ENCODE measurements at regions not wholly inside any gene's neighbourhood (a gene's known extent, or its start where the extent isn't known, plus 50 kb on each side); places are given as distances from the start of the nearest gene placed in this dataset.
"Not testable (repeated sequence)": the region's sequence is repeated elsewhere in the genome, so short reads cannot be mapped to it uniquely, and the experiment has no call there.

DNA sequence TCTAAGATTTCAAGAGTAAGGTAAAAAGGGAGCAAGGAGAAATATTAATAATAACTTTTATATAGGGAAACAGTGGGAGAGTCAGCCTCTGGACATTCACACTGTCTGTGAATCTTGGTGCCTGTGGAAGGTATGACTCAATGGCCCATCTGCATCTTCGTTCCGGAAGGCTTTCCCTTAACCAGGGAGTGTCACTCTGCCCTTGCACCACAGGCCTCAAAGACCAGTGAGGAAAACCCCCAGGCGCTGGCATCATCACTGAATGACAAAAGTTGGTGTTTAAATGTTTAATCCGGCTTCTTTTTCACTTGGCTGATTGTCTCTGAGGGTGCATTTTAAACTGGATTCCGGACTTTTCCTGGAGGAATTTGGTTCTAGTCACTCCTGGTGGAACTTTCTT, 522.4 kb upstream of the TLE4 start:
- DNase-seq: no peak

DNA sequence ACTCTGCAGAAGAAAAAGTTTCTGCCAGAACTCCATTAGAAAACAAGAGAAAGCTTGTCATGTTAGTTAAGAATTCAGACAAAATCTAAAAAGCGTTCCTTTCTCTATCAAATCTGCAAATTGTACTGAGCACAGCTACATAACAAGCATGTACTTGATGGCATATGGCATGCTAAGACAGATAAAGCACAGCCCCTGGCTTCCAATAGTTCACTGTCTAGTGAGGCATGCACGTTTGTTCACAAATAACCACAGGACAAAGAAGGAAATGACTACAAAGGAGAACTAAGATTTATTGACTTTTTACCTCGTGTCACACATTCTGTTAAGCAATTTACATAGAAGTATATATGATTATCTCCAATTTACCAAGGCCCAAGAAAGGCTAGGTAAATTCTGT, 518.2 kb upstream of the TLE4 start:
- no peak for DNase-seq

DNA sequence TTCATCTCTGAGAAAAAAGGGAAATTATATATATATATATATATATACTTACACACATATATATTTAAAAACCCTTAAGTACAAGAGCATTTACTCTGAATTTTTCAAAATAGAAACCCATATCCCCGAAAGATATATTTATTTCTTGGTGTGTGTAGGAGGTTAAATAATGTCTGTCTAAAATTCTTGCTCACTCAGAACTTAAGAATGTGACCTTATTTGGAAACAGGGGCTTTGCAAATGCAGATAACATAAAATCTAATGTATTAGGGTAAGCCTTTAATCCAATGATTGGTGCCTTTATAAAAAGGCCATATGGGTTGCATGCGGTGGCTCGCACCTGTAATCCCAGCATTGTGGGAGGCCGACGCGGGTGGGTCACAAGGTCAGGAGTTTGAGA, 517.3 kb upstream of the TLE4 start:
- no peak for DNase-seq

DNA sequence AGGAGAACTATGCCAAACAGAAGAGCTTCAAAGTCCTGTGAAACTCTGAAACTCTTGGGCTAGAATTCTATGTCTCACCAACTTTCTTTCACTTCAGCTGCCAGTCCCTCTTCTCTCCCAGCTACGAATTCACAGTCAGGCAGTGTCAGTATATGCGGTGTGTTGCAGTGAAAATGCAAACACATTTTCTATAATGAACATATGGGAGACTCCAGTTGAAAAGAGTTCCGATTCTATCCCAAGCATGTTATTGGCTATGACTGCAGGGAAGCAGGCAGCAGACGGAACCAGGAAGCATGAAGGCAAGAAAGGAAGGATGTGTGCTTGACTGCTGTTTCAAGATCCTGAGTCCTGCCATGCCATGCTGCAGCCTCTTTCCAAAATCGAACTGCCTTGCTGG, 515.7 kb upstream of the TLE4 start:
- no peak for DNase-seq

DNA sequence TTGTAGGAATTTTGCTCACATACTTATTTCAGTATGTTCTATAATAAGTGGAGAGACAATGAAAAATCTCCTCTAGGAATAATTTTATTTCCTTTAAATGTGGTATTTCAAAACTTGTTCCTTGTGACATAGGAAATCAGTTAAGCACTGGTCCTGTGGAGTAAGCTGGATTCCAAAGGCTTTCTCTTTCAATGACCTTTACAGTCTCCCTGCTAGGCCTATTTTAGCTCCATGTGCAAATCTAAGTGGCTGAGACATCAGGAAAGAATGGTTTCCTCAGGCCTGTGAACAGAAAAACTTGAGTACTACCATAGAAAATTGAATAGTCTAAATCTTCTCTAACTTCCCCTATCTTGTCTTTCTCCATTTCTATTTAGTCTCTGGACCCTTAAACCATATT, 514.2 kb upstream of the TLE4 start:
- no peak for DNase-seq

DNA sequence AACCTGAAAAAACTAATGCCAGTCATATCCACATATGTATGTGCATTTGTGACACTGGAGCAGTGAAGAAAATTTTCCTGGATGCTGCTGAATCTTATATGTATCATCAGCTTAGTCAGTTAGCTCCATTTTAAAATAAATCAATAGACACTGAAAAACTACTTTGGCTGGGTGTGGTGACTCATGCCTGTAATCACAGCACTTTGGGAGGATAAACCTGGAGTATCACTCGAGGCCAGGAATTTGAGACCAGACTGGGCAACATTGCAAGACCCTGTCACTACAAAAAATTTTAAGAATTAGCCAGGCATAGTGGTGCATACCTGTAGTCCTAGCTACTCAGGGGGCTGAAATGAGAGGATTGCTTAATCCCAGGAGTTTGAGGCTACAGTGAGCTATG, 511.0 kb upstream of the TLE4 start:
- DNase-seq: no peak

DNA sequence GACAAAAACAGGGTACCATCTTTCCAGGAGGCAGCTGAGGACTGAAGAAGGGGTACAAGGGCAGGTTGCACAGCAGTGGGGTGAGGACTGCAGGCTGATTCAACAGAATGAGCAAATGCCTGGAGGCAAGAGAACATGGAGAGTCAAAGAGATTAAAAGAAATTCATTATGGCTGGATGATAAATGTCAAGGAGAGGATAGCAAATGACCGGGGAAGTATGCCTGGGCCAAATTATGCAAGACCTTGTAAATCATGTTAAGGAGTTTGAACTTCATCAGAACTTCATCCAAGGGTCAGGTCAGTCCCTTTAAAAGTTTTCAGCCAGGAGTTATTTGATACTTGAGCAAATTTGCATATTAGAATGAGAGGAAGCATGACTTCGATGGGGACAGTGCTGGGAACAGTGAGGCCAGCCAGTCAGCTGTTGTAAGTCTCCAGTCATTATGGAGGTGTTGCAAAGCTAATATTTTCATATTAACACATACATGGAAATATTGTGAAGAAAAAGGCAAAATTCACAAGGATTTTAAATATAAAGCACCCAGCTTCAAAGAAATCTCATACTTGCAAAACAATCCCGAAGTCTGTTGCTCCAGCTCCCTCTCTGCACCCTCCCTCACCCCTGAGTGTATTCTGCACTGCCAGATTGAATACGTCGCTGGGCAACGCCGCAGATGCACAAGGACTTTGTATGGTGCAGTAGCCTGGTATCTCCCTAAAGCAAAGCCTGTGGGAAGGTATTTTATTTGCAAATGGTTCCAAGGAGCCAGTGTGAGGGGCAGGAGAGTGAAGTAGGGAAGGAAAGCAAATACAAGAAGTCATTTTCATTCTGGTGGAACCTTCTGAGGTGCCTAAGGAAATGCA, 509.8 kb upstream of the TLE4 start:
- DNase-seq: no peak

GRCh38 chr9:79073201-79073600, 498.6 kb upstream of the TLE4 start:
- DNase-seq: no peak

DNA sequence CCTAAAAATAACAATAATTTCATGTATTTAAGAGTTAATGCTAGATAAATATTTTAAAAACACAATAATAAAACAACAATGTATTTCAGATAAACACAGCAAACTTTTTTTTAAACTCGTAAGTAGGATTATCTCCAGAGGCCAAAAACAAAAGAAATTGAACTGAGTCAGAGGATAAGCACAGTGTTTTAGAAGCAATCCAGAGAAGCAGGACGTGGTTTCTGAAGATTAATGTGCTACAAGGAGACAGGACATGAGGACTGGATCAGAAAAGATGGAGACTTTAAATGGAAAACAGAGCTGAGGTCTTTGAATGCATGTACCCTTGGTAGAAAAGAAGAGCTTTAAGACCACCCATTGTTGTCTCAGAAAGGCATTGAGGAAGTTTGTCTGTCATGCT, 491.2 kb upstream of the TLE4 start:
- no peak for DNase-seq

- DNase-seq: no peak
Observed at GRCh38 chr9:79083621-79084020, 488.1 kb upstream of the TLE4 start.

- no peak for DNase-seq
Observed at GRCh38 chr9:79087133-79087532, 484.6 kb upstream of the TLE4 start.

DNA sequence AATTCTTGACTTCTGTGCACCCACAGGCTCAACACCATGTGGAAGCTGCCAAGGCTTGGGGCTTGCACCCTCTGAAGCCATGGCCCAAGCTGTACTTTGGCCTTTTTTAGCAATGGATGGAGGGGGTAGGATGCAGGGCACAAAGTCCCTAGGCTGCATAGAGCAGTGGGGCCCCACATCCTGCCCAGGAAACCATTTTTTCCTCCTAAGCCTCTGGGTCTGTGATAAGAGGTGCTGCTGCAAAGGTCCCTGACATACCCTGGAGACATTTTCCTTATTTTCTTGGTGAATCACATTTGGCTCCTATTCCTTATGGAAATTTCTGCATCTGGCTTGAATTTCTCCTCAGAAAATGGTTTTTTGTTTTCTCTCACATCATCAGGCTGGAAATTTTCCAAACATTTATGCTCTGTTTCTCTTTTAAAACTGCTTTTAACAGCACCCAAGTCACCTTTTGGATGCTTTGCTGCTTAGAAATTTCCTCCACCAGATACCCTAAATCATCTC, 482.7 kb upstream of the TLE4 start:
- DNase-seq: no peak

- DNase-seq: not testable (repeated sequence)
Observed at GRCh38 chr9:79089851-79090250, 481.9 kb upstream of the TLE4 start.

GRCh38 chr9:79103257-79103656, 468.5 kb upstream of the TLE4 start:
- DNase-seq: not testable (repeated sequence)

DNA sequence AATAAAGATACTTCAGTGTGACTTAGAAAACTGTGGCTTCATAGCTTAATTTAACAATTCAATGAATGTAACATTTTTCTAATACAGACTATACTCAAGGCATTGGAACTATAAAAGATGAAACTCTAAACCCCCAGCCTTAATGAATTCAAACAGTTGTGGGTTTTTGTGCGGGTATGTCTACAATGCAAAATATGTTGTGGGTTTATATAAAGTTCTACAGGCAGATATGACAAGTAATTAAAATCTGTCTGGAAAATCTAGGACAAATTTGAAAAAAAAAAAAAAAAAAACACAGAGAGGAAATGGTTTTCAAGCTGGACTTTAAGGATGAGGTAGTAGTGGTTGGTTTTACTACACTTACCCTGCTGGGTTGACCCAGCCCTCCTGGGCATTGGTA, 467.5 kb upstream of the TLE4 start:
- no peak for DNase-seq

GRCh38 chr9:79104951-79105350, 466.8 kb upstream of the TLE4 start:
- no peak for DNase-seq

DNA sequence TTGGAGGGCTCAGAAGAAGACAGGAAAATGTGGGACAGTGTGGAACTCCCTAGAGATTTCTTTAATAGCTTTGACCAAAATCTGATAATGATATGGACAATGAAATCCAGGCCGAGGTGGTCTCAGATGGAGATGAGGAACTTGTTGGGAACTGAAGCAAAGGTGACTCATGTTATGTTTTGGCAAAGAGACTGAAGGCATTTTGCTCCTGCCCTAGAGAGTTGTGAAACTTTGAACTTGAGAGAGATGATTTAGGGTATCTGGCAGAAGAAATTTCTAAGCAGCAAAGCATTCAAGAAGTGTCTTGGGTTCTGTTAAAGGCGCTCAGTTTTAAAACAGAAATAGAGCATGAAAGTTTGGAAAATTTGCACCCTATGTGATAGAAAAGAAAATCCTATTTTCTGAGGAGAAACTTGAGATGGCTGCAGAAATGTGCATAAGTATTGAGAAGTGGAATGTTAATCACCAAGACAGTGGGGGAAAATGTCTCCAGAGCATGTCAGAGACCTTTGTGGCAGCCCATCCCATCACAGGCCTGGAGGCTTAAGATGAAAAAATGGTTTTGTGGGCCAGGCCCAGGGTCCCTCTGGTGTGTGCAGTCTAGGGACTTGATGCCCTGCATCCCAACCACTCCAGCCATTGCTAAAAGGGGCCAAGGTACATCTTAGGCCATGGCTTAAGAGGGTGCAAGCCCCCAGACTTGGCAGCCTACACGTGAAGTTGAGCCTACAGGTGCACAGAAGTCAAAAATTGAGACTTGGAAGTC, 463.7 kb upstream of the TLE4 start:
- no peak for DNase-seq

DNA sequence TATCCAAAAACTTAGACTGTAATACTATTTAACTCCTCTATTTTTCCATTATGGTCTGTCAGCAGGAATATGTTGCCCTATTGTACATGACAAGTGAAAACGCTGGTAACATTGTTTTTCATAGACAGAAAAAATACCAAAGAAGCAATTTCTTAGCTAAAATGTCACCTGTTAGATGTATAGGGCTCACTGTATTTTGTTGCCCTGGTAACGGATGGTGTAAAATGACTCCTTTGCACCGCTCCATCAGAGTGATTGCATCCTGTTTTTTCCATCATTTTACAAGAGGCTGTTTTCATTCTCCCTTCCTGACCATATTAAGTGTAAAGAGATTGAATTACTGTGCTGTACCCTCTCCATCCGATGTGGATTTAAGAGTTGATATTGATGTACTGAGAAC, 460.1 kb upstream of the TLE4 start:
- no peak for DNase-seq

DNA sequence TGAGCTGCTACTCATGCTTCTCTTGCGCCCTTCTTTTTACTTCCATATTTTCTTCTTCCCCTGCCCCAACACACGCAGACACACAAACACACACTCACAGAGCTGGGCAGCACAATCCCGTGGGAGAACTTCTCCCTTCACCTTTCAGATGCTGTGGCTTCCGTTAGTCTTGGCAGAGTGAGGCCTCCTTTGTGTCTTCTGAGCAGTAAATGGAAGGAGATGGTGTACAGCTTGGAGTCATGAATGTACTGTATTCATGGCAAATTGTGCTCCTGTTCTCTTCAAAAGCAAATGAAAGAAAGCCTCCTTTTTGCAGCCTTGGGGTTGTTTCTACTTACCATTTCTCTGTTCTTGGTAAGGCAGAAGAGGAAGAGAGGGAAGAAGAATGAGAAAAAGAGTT, 456.6 kb upstream of the TLE4 start:
- DNase-seq: no peak

GRCh38 chr9:79116041-79116440, 455.7 kb upstream of the TLE4 start:
- no peak for DNase-seq

DNA sequence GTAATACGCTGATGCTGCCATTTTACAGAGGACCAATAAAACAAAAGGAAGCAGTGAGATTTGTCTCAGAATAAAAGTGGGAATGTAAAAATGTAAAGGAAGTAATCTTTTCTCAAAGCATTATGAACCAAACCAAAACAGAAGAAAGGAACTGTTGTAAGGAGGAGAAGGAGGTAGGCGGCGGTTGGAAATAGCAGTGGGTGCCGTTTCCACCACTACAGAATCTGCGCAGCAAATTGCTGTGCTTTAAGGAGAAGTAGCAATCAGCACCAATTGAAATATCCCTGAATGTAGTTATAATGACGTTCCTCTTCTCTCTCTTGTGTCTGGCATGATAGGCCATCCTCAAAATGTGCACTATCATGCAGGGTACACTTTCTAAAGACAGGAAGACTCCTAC, 455.1 kb upstream of the TLE4 start:
- no peak for DNase-seq

DNA sequence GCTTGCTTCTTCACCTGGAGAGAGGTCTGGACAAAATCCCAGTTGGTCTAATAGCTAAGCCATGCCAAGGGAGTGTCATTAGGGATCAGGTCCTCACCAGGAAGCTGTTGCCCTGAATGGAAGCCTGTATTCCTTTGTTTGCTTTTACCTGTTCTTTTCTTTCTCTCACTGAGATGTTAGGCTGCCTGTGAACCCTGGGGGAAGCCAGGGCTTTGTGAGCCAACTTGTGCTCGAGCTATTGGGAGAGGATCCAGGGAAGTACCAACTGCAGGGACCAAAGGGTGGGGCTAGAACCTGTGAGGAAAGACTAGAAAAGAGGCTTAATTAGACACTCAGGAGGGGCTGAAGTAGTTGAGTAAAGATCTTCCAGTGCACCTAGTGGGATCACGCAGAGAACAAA, 451.2 kb upstream of the TLE4 start:
- no peak for DNase-seq

DNA sequence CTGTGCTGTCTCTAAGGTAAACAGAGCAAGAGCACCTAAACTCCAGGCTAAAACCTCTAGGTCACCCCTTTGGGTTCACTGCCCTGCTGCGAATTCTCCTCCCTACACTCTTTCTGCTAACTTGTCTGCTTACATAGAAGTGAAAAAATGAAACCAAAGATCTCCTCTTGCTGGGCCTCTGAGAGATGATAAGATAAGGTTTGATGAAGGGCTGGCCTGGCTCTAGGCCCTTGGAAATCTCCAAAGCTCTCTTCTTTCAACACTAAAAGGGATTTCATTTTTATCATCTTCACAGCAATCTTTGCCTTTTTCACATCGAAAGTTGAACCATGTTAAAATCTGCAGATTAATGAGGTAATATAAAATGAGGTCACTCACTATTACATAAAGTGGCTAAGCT, 450.8 kb upstream of the TLE4 start:
- DNase-seq: no peak

GRCh38 chr9:79123415-79123814, 448.4 kb upstream of the TLE4 start:
- DNase-seq: no peak
